ENCODE measurements at regions not wholly inside any gene's neighbourhood (a gene's known extent, or its start where the extent isn't known, plus 50 kb on each side); places are given as distances from the start of the nearest gene placed in this dataset.

DNA sequence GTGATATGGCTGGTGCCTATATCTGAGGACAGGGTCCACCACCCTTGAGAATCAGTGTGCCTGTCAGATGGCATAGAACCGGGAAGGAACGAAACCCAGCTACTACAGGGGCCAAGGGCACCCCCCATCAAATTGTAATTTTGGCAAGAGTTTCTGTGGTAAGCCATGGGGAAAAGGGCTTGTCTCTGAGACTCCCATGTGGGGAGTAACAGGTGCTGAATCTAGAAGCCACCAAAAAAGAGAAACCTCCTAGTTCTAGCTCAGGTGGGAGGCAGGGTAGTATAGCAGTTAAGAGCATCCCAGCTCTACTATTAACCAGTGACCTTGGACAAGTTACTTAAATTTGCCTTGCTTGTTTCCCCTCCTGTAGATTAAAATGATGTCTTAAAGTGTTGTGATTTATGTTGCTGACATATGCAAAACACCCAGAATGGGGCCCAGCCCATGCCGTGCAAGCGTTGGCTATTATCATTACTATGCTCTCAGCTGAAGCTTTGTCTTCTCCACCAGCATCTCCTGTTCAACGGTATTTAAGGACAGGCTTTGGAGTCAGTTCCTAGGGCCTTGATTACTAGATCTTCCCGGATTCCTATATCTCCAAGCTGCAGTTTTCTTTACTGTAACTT, 210.7 kb upstream of the NLRP1 start:
- TF ChIP-seq, protein P1, sequence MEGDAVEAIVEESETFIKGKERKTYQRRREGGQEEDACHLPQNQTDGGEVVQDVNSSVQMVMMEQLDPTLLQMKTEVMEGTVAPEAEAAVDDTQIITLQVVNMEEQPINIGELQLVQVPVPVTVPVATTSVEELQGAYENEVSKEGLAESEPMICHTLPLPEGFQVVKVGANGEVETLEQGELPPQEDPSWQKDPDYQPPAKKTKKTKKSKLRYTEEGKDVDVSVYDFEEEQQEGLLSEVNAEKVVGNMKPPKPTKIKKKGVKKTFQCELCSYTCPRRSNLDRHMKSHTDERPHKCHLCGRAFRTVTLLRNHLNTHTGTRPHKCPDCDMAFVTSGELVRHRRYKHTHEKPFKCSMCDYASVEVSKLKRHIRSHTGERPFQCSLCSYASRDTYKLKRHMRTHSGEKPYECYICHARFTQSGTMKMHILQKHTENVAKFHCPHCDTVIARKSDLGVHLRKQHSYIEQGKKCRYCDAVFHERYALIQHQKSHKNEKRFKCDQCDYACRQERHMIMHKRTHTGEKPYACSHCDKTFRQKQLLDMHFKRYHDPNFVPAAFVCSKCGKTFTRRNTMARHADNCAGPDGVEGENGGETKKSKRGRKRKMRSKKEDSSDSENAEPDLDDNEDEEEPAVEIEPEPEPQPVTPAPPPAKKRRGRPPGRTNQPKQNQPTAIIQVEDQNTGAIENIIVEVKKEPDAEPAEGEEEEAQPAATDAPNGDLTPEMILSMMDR (conservative IDR thresholded peaks at IDR 0.05): no peak
- no peak overlapping the region for H3K27ac ChIP-seq

DNA sequence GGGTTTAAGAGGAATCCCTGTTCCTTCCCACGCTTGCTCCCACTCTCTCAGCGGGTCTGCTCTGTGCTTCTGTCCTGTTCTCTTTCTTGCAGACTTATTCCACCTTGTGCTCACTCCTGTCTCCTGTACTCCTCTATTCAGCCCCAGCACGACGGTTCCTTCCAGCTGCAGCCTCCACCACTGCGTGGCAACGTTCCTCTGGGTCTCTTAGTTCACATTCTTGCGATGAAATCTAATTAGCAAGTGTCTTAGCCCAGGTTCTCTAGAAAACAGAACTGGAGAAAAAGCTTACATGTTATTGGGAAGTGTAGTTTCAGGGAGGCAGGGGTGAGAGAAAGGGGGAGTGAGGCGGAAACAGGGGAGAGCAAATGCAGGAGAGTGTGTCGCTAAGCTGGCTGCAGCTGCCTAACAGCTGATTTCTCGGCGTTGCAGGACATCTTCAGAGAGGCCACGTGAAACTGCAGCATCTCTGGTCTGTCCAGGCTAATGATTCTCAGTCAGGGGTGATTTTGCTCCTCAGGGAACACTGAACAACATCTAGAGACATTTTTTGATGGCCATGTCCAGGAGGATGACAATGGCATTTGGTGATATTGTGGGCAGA, 213.2 kb upstream of the NLRP1 start:
- H3K27ac ChIP-seq: no peak overlapping the region
- TF ChIP-seq, protein P1 (conservative IDR thresholded peaks at IDR 0.05): peak; percentile 32; the same call in 1 of the 2 replicates

DNA sequence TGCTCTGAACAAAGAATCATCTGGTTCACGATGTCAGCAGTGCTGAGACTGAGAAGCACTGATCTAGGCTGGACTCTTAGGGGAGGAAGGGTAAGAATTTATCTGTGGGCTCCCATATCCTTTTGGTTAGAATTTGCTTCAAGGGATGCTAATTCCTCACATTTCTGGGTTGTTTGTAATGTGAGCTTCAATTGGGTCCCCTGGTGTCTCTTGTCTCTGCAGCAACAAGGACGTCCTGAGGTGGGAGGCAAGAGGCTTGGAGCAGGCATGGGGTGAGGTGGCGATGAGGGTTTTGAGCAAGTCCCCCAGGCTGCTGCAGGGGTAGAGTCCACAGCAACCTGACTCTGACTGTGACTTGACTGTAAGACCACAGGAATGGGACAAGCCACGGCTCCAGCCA, 213.8 kb upstream of the NLRP1 start:
- TF ChIP-seq, protein P1 (conservative IDR thresholded peaks at IDR 0.05): no peak
- H3K27ac ChIP-seq: no peak overlapping the region

DNA sequence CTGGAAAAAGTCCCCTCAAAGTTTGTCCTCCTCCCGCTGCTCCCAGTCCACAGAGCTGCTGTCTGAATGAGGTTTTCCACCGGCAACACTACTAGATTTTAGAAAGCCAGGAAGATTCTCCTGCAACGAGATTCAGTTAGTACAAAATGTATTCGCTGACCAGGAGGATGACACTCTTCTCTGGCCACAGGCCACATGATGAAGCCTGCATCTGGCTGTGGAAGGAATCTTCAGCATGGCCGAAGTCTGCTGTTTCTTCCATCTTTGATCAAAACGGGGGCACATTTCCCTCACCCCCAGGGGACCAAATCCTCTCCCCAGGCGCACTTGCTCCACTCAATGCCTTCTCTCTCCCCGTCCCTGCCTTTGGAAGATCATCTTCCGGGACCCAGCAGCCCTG, 215.8 kb upstream of the NLRP1 start:
- TF ChIP-seq, protein P1 (conservative IDR thresholded peaks at IDR 0.05): no peak
- no peak overlapping the region for H3K27ac ChIP-seq

DNA sequence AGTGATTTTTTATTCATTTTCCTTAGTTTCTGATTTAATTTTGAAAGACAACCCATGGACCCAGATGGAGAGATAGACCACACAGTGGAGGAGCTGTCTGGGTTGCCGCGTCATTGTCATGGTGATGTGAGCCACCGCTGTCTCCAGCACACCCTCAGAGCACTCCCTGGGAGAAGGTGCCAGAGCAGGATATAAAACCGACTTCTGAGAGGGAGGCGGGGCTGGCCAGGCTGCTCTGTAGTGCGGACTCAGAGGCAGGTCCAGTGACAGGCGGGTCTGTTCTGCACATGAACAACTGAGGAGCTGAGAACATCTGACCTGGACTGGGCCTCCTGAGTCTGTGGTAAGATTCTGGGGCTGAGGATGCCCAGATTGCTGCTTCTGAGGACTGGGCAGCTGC, 216.3 kb upstream of the NLRP1 start:
- H3K27ac ChIP-seq: no peak overlapping the region
- TF ChIP-seq, protein P1 (conservative IDR thresholded peaks at IDR 0.05): no peak

DNA sequence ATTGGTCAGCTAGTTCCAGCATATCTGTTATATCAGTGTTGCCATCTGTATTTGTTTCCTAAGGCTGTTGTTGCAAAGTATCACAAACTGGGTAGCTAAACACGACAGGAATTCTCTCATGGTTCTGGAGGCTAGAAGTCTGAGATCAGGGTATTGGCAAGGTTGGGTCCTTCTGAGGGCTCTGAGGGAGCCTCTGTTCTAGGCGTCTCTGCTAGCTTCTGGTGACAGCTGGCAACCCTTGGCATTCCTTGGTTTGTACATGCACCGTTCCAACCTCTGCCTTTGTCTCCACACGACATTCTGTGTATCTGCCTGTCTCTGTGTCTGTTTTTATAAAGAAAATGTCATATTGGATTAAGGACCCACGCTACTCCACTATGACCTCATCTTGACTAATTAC, 219.9 kb upstream of the NLRP1 start:
- TF ChIP-seq, protein P1 (conservative IDR thresholded peaks at IDR 0.05): no peak
- H3K27ac ChIP-seq: no peak overlapping the region

DNA sequence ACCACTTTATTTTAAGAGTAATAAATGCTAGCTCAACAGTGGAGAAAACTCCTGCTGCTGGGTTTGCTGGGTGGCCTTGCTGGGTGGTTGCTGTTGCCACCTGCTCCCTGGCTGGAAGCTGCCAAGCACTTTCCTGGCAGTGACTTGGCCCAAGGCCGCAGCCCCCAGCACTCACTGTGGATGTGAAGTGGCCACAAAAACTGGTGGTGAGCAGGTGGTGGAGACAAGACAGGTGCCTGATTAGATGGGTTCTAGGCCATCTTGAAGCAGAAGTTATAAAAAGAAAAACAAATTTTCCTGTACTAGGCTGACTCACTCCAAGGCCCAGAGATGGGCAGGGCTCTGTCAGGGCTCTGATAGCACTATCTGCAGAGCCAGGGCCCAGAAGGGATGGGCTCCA, 224.7 kb upstream of the NLRP1 start:
- no peak overlapping the region for H3K27ac ChIP-seq
- TF ChIP-seq, protein P1 (conservative IDR thresholded peaks at IDR 0.05): no peak
